H1 (cell line): ENCODE measurements at regions not wholly inside any gene's neighbourhood (a gene's known extent, or its start where the extent isn't known, plus 50 kb on each side); places are given as distances from the start of the nearest gene placed in this dataset.

ENCODE experiments used
- CHD7 ChIP-seq: fragments of 300-600 bp; sonication (generic); IDR thresholded peaks from 2 replicates; pipeline ENCODE4 v1.7.1; 2012; ENCODE audit warnings: low read length, moderate library complexity, mild to moderate bottlenecking, inconsistent platforms; ENCODE audit not compliant: insufficient replicate concordance
- CTBP2 ChIP-seq: IDR thresholded peaks from 2 replicates; pipeline ENCODE4 v1.7.0; 2011; ENCODE audit warnings: borderline replicate concordance, mild to moderate bottlenecking, moderate library complexity, mixed read lengths, low read length; ENCODE audit not compliant: insufficient read depth, insufficient read length
- EP300 ChIP-seq, 2 experiments: IDR thresholded peaks; 1 replicate in 1 of 2; 2 replicates in 1 of 2; pipeline ENCODE4 v1.6.1; 2011 to 2012; ENCODE audit warnings: low read depth in 2 of 2, low read length in 2 of 2, mild to moderate bottlenecking in 2 of 2, borderline replicate concordance in 1 of 2, inconsistent platforms in 1 of 2, moderate library complexity in 1 of 2
- RBBP5 ChIP-seq: IDR thresholded peaks from 2 replicates; pipeline ENCODE4 v1.7.1; 2012; ENCODE audit warnings: low read depth, mild to moderate bottlenecking, inconsistent platforms, low read length, moderate library complexity, borderline replicate concordance
- RFX5 ChIP-seq: IDR thresholded peaks from 2 replicates; pipeline ENCODE4 v1.6.1; 2011; ENCODE audit warnings: low read depth, low read length, improper control_type of control experiment, borderline replicate concordance

DNA sequence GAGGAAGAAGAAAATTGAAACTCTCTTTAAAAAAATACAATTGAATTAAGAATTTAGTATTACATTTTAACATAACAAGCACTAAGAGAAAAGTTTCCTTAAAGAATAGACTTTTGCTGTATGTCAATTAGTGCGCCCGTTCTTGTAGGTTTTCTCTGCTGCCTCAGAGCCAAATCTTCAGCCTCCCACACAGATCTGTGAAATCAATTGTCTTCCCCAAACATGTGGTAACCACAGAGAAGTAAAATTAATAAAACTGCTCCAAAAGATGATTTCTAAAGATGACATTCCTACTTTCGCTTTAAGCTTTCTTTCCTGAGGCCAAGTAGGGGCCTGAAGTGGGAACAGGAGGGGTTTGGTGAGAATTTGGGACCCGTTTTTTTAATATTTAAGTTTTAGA is 113.2 kb upstream of the ADO start (continued):
- TF ChIP-seq EP300 (IDR thresholded peaks at IDR 0.05; ENCODE audit: borderline replicate concordance in 1 of 2, low read depth in 2 of 2, low read length in 2 of 2) (no peak), CTBP2 (no peak), RFX5 (no peak), RBBP5 (no peak), CHD7 (no peak)
